COR-L47 (cell line): ENCODE measurements at regions not wholly inside any gene's neighbourhood (a gene's known extent, or its start where the extent isn't known, plus 50 kb on each side); places are given as distances from the start of the nearest gene placed in this dataset.

Experiments
- DNase-seq: peaks from one replicate; lab custom pipeline; 2025; lab: John Stamatoyannopoulos, UW

DNA sequence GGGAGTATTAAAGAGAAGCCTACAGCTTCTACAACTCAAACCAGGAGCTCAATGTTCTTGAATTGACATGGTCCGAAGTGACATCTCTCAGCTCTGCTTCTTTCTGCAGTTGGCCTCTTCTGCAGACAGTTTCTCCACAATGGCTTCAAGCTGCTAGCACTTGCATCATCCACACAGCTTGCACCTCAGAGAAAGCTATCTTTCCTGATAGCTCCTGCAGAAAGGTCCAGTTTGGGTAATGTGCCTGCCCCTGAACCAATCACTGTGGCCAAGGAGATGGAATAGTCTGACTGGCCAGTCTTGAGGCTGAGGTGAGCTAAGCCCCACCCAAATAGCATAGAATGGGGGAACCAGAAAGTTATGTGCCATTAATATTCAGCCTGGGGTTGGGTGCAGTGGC lies 95.8 kb upstream of the ABCA1 start:
- no peak for DNase-seq

DNA sequence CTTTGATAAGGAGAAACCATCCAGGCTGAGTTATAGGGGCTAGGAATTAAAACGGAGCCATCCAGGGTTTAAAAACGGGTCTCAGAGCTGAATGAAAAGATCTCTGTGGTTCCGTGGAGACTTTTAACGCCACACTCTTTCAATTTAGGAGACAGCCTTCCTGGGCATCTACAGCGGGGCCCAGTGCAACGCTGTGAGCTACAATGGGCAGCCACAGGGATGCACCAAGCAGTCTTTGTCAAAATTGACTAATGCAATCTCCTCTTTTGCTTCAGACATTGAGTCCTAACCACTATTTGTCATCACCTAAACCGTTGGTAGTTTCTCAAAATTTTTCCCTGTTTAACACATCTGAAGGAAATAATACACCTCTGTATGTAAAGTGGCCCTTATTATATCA lies 96.6 kb upstream of the ABCA1 start:
- no peak for DNase-seq

DNA sequence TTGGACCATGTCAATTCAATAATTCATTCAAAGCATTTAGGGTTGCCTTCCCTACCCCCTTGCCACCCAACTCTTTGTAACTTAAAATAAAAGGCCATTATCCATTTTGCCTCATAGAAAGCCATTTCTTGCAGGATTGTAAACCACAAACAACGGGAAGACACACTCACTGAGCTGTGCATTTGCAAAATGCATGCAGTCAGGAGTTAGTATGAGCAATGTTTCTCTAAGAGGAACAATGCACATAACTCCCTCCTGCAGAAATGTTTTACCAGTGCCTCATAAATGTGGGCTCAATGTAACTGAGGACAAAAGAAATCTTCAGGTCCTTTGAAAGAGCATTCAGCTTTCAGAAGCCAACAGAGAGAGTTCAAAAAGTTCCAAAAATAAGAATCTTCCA lies 98.5 kb upstream of the ABCA1 start:
- DNase-seq, result no peak

DNA sequence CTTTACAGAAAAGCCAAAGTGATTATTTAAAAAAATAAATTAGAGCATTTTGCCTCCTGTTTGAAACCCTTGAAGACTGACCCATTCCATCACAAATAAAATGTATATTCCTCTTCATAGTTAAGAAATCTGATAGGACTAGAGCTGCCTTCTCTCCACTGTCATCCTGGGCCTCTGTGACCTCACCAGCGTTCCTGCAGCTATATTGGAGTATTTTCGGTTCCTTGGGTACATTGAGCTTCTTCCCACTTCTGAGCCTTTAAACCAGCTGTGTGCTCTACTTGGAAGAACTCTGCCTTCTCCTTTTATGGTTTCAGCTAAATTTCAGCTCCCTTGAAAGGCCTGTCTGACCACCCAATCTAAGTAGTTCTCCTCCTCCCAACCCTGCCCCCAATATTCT lies 99.1 kb upstream of the ABCA1 start:
- no peak for DNase-seq

DNA sequence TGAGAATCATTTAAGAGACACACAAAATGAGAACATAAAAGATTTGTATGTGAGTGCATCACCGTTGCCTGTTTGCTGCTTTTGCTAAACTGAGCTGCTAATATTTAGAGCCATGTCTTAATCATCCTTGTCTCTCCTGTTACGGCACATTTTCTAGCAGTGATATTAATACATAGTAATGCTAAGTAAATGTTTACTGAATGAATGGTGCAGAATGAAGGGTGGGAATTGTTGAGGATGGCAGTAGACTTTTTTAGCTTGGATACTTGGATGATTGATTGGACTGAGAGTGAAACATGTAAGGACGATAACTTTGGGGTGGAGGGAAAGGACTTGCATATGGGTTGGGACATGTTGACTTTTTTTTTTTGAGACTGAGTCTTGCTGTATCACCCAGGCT lies 102.3 kb upstream of the ABCA1 start:
- no peak for DNase-seq

DNA sequence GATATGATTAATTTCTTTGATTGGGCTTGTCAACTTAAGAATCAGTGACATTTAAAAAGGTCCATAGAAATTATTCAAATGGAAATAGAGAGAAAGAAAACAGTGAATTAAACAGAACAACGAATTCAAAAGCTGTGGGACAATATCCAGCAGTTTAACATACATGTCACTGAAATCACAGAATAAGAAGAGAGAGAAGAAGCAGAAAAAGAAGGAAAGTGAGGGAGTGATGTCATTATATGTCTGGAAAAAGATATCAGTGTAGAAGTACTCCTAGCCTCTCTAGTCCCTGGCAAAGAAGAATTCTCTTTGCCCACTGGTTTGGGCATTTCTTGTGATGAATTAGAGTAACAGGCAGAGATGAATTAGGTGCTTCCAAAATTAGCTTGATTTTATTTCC lies 109.2 kb upstream of the ABCA1 start:
- no peak for DNase-seq

DNA sequence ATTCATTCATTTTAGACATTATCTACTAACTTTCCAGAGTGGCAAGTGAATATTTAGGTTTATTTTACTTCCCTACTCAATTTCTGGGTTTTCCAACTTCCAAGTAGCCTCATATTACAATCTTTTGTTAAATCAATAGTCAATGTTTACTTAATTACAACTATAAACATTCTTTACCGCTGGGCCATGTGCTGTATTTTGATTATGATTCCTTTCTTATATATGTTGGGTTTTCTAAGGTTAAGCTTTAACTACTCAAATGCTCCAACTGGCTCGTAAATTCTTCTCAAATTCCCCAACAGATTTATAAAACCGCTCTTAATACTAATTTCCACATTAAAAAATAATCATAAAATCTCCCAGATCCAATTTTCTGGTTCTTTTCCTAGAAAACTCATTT lies 110.1 kb upstream of the ABCA1 start:
- no peak for DNase-seq

DNA sequence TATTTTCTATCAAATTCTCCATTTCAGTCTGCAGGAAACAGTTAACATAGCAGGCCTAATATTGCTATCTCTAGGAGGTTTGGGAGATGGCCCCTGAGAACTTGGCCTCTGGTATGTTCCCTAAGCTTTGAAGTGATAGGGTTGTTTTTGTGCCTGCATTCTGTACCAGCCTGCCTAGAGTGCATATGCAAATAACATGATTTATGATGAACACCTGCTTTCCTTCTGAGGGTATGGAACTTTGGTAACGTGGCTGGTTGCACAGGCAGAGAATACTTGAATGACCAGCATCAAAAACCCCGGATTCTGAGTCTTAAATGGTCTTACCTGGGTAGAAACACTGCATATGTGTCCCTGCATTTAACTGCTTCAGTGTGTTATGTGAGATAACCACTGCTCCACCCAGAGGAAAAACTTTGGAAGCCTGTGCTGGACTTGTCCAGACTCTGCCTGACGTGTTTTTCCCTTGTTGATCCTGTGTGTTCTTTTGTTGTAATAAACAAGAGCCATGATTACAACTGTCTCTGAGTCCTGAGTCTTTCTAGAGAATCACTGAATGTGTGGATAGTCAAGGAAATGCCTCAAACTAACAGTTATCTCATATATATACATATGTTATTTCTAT lies 111.3 kb upstream of the ABCA1 start:
- no peak for DNase-seq

DNA sequence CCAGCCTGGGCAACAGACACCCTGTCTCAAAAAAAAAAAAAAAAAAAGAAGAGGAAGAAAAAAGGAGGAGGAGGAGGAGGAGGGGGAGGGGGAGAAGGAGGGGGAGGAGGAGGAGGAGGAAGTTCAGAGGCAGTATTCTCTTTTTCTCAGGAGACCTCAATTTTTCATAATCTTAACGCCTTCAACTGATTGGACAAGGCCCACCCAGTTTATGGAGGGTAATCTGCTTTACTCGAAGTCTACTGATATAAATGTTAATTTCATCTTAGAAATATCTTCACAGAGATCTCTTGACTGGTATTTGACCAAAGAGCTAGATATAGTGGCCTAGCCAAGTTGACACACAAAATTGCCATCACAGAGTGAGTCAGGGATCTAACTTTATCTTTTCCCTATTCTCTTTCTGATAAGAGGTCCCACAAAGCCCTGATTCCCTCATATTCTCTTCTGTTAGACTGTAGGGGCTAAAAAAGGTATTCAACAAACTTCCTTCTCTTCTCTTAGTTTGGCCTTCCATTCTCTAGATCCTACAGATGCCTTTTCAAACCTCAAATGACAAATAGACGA lies 115.5 kb upstream of the ABCA1 start:
- DNase-seq, result no peak

DNA sequence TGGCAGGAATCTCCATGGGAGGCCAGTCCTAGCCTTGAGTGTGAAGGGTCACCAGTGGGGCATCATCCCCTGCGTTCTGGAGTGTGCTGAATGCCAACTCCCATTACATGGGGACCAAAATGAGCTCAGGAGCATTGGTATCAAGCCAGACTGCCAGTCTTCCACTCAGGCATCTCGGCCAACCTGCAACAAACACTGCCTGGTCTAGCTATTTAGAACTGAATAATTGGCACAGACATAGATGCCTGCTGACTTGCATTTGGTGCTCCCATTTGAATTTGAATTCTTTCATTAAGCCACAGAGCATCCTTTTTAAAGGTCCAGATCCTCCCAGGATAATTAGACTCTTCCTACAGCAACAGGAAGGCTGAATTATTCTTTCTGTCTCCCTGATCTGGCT lies 116.6 kb upstream of the ABCA1 start:
- DNase-seq, result no peak

DNA sequence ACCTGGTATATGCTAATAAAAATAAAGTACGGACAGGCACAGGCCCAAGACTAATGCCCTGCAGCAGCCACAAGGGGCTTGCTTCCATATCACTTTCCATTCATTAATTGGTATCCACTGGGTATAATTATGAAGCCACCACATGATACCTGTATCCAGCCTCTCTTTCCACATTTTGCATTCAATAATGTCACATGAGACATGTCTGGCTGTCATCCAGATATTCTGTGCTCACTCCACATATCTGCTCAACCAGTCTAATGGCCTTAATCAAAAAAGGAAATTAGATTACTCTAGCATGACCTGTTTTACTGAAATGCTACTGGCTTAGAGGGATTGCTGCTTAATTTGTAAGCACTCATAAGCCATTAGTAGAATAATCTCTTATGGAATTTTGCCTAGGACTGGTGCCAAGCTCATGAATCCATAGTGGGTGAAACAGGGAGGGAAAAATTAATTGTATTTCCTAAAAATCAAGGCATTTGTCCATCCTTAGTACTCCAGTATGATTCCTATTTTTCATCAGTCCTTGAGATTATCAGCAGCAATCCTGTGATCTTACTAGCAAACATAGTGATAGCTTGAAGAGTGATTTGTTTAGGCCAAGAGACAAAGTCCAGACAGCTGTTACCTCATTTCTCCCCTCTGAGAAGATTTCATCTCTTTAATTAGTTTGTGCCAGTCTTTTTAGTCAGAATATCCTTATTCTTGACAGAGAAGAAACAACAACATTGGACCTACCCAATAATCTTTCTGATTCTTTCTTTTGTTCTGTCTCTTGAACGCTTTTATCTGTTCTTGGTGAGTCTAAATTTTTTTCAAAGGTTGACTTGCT lies 119.2 kb upstream of the ABCA1 start:
- peak; percentile 70 for DNase-seq

DNA sequence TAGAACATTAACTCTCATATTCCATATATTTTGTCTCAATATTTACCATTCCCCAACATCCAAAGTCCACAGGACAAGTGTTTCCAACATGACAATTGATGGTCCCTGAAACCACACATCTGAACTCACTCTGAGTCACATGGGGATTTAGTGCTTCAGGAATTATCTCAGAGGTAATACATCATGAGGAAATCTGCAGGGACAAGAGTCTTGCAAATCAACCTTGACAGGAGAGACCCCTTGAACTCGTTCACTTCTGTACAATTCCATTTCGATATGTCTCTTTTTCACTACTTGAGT lies 119.7 kb upstream of the ABCA1 start:
- no peak for DNase-seq

DNA sequence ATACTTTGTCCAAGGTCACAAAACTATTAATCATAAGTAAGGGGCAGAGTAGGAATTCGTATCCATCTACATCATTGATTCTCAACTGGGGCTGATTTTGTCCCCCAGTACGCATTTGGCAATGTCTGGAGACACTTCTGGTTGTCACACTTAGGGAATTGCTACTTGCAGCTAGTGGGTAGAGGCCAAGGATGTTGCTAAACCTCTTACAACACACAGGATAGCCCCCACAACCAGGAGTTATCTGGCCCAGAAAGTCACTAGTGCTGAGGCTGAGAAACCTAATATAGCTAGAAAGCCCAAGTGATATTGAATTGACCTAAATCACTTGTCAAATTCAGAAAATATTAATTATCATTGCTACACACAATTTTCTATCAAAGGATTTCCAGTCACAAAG lies 120.4 kb upstream of the ABCA1 start:
- no peak for DNase-seq

DNA sequence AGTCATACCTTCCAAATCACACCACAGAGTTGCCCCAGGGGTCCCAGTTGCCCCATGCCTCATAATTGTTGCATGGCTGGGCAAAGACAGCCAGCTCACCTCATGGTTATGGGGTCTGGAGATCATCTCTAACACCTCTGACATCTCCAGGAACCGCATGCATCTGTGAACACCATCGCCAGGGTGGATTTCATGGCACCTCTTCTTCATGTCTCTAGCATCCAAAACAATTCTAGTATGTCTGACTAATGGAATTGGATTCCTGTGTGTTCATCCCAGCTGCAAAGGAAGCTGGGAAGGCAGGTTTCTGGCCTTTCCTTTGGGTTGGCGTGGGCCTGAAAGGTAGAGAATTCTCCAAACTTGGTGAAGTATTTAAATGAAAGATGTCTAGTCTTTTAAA lies 122.3 kb upstream of the ABCA1 start:
- DNase-seq, result no peak

DNA sequence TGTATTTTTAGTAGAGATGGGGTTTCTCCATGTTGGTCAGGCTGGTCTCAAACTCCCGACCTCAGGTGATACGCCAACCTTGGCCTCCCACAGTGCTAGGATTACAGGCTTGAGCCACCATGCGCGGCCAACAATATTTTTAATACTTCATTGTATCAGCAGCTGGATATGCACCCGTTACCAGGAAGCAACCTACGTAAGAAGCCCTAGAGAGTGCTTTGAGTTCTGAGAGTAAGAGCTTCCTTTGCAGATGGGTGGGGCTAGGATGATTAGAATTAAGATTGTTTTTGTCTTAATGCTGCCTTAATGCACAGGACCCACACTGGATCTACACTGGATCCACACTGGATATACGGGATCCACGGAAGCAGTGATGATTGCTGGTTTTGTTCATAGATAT lies 123.9 kb upstream of the ABCA1 start:
- no peak for DNase-seq

DNA sequence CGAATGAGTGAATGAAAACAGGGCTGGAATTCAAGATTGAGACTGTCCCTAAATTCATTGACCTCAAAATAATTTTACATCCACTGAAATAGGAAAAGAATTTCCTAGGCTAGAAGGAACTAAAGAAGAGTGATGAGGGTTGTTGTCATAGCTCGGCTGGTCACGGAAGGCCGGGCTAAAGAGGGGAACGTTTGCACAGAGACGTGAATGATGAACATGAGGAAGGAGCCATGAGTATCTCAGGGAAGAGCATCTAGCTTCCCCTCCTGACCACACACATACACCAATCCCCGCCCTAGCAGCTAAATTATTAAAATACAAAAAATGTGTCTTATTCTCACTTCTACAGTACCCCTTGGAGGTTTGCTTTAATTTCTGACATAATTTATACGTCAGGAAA lies 124.4 kb upstream of the ABCA1 start:
- no peak for DNase-seq

DNA sequence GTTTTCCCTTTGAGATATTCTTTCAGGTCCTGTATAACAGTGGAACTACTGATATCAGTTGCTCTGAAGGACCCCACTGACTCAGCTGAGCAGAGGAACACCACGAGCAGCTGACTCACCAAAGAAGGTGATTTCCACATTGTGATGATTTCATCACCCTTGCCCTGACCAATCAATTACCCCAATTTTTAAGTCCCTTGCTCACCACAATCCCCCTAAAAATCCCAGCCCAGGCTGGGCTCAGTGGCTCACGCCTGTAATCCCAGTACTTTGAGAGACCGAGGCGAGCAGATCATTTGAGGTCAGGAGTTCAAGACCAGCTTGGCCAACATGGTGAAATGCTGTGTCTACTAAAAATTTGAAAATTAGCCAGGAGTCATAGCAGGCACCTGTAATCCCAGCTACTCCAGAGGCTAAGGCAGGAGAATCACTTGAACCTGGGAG lies 125.3 kb upstream of the ABCA1 start:
- DNase-seq, result no peak

DNA sequence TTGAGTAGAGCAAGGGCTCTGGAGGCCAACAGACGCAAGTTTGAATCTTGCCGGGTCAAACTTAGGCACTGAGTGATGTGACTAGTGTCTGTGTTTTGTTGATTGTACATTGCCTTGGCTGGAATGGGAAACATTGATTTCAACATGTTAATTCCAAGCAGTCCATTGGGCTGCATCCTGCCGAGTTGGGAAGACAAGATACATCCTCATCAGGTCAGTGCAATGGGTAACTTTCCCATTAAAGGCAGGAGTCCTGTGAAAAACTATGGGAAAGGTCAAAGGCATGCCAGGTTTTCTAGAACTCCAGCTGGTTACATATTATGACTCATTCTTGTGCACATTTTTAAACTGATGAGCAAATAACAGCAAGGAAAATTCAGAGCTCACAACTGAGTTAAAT lies 126.5 kb upstream of the ABCA1 start:
- DNase-seq, result no peak

DNA sequence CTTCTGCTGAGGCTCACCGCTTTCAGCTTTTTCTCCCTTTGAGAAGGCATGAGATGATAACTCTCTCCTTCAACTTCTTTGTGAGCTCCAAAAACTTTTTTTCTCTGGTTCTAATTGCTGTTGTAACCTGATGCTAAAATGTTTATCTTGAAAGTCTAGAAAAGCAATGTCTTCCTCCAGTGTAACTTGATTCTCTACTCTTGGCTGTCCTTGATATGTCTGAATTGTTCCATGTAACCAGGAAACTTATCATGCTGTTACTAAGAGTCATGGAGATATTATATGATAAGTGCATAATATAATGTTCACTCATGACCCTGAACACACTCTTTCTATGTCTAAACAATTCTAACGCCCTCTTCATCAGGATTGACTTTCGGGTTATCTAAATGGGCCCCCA lies 128.0 kb upstream of the ABCA1 start:
- no peak for DNase-seq

DNA sequence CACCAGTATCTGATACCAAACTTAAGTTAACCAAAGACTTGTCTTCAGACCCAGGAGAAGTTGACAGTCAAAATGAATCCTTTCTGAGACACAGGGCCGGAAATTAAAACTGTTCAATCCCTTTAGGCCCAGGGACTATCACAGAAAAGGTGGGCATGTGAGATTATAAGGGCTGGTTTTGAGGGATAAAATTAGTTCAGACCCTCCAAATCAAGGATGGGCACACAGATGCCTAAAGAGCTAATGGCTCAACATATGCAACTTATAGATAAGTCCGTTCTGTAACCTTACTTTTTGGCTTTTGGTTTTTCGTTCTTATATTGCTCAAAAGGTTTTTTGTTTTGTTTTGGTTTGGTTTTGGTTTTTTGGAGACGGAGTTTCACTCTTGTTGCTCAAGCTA lies 129.6 kb upstream of the ABCA1 start:
- no peak for DNase-seq

DNA sequence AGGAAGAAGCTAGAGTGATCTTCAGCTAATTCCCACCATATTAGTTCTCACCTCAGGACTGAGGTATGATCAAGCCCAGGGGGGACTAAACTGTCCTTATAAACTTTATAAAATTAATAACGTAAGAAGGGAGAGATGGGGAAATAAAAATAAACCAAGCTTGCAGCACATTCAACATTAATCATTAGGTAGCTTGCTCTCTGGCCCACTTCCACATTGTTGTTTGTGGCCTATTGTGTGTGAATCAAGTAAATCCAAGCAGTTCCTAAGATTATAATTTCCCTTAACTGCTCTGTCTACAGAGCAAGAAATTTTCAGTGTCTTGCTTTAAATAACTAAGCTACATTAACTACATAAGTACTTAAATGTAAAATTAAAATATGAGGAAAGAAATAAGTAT lies 131.3 kb upstream of the ABCA1 start:
- DNase-seq, result no peak

DNA sequence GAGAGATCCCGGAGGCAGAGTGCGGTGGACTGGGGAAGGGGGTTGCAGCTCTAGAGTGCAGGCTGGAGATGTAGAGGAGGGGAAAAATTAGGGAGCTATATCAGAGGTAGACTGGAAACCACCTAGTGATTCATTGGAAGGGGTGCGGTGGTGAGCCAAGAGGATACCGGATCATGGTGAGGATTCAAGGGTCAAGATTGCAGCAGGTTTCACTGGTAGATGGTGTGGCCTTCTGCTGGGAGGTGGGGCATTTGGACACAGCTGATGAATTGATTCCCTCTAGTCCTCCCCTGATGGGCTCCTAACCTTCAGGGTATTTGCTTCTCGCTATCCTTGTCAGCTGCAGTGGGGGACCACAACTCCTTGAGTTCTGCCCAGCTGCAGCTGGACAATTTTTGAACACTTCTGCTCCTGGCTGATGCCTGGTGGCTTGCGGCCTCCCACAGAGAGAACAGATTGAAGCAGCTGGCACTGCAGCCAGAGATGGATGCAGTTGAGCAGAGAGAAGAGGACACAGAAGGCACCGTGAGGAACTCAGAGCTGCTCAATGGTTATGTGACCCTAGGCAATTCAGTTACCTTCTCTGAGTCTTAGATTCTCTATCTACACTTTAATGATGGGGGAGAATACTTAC lies 134.4 kb upstream of the ABCA1 start:
- peak; percentile 21 for DNase-seq
